GM21367 (cell line): ENCODE measurements at regions not wholly inside any gene's neighbourhood (a gene's known extent, or its start where the extent isn't known, plus 50 kb on each side); places are given as distances from the start of the nearest gene placed in this dataset.
"Not testable (repeated sequence)": the region's sequence is repeated elsewhere in the genome, so short reads cannot be mapped to it uniquely, and the experiment has no call there.

ENCODE experiments used
- ATAC-seq: cut with Tn5 transposase; IDR thresholded peaks from one replicate; pipeline ENCODE4 v1.9.1; 2021; ENCODE audit not compliant: unreplicated experiment

DNA sequence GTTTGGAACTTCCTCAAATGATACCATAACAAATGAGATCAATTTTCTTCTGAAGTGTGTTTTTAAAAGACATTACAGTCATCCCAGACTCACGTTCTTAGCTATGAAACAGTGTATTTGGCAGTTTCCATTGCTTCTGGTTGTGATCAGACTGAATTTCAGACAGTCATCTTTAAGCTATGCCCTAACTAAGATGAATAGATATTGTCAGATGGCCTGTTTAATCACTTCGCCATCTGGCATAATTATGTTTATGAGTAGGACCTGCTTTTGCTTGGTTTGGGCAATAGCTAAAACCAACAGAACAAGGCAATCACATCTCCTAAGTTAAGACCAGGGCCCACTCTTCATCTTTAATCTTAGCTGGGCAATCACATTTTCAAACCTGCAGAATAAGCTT lies 313.1 kb downstream of the SV2B start:
- no peak for ATAC-seq

DNA sequence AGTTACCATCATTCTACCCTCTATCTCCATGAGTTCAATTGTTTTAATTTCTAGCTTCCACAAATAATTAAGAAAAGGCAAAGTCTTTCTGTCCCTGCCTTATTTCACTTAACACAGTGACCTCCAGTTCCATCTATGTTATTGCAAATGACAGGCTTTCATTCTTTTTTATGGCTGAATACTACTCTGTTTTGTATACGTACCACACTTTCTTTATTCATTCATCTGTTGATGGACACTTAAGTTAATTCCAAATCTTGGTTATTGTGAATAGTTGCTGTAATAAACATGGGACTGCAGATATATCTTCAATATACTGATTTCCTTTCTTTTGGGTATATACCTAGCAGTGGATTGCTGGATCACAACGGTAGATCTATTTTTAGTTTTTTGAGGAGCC lies 314.1 kb downstream of the SV2B start:
- ATAC-seq, result no peak

DNA sequence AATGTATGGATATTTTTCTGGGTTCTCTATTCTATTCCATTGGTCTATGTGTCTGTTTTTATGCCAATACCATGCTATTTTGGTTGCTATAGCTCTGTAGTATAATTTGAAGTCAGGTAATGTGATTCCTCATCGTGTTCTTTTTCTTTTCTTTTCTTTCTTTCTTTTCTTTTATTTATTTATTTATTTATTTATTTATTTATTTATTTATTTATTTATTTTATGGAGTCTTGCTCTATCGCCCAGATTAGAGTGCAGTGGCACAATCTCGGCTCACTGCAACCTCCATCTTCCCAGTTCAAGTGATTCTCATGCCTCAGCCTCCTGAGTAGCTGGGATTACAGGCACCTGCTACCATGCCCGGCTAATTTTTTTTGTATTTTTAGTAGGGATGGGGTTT lies 315.2 kb downstream of the SV2B start:
- ATAC-seq, result not testable (repeated sequence)

GRCh38 chr15:91420689-91421088 lies 320.6 kb downstream of the SV2B start:
- ATAC-seq, result no peak

- no peak for ATAC-seq
Observed at GRCh38 chr15:91422797-91423196, 322.7 kb downstream of the SV2B start.

GRCh38 chr15:91424001-91424400 lies 323.9 kb downstream of the SV2B start:
- no peak for ATAC-seq

- ATAC-seq, result no peak
Observed at GRCh38 chr15:91426412-91426811, 326.4 kb downstream of the SV2B start.

- no peak for ATAC-seq
Observed at GRCh38 chr15:91429973-91430372, 329.9 kb downstream of the SV2B start.

GRCh38 chr15:91431041-91431715 lies 331.1 kb downstream of the SV2B start:
- no peak for ATAC-seq

DNA sequence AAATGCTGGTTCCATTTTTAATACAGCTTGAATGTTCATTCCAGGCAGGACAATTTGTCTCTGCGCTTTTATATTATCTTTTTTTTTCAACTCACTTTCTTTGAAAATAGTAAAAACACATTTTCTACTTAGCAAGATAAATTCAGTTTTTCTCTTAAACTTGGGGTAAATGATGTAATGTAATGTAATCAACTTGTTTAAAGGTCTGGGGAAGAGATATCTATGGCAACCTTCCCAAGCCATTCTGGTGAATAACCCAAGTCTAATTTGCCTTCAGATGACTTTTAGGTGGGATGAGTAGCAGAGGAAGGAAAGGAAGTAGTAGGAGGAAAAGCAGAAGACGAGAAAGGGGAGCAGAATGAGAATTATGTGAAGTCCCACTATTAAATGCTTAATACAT lies 335.1 kb downstream of the SV2B start:
- no peak for ATAC-seq

DNA sequence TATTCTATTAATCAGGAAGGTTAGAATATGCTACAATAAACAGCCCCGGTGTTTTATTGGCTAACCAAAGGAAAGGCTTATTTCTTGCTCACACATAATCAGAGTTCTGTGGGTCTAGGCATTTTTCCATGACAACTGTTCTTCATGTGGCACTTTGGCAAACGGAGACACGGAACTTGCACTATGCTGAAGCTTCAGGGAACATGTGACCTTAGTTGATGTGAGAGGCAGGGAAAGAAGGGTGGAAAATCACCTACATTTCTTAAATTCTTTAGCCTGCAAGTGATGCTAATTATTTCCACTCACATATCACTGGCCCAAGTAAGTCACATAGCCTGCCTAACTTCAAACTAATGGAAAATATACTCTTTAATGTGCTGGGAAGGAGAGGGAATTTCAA lies 344.6 kb downstream of the SV2B start:
- no peak for ATAC-seq

DNA sequence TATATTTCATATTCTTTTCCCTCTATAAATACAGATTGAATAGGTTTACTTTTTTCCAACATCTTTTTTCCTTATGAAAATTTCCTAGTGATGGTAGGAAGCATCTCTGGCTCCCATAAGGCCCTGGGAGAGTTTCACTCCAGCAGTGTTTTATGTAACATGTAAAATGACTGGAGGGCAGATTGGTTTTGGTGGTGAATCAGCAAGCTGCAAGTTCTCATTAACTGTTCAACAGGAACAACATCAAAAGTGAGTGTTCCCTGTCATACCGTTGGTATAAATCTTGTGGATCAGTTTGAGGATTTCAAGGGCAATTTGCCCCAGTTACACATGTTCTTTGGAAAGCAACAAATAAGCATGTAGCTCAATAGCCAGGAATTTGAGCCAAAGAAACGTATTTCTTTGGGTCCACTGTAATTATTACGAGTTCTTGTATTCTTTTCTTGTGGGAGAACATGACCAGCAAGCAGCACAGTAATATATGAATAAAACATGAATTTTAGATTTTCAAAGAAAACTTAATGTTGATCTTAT lies 345.7 kb downstream of the SV2B start:
- no peak for ATAC-seq

- no peak for ATAC-seq
Observed at GRCh38 chr15:91447991-91448644, 348.1 kb downstream of the SV2B start.

GRCh38 chr15:91453376-91453775 lies 353.3 kb downstream of the SV2B start:
- ATAC-seq, result not testable (repeated sequence)

- no peak for ATAC-seq
Observed at GRCh38 chr15:91456251-91456718, 356.2 kb downstream of the SV2B start.

DNA sequence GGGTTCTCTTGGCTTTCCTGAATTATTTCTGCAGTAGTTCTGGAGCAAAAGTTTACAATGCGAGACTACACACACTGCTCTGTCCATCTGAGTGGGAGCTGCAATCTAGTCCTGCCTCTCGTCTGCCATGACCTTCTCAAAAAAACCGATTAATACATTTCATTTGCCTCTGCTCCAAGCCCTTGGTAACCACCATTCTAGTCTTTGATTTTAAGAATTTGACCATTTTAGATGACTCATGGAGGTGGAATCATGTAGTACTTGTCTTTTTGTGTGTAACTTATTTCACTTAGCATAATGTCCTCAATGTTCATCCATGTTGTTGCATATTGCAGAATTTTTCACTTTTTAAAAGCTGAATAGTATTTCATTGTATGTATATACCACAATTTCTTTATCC lies 356.9 kb downstream of the SV2B start:
- no peak for ATAC-seq

- ATAC-seq, result no peak
Observed at GRCh38 chr15:91461377-91461776, 361.3 kb downstream of the SV2B start.

GRCh38 chr15:91465086-91465485 lies 365.0 kb downstream of the SV2B start:
- no peak for ATAC-seq

GRCh38 chr15:91465696-91466095 lies 365.6 kb downstream of the SV2B start:
- no peak for ATAC-seq

- ATAC-seq, result no peak
Observed at GRCh38 chr15:91468871-91469580, 369.0 kb downstream of the SV2B start.

DNA sequence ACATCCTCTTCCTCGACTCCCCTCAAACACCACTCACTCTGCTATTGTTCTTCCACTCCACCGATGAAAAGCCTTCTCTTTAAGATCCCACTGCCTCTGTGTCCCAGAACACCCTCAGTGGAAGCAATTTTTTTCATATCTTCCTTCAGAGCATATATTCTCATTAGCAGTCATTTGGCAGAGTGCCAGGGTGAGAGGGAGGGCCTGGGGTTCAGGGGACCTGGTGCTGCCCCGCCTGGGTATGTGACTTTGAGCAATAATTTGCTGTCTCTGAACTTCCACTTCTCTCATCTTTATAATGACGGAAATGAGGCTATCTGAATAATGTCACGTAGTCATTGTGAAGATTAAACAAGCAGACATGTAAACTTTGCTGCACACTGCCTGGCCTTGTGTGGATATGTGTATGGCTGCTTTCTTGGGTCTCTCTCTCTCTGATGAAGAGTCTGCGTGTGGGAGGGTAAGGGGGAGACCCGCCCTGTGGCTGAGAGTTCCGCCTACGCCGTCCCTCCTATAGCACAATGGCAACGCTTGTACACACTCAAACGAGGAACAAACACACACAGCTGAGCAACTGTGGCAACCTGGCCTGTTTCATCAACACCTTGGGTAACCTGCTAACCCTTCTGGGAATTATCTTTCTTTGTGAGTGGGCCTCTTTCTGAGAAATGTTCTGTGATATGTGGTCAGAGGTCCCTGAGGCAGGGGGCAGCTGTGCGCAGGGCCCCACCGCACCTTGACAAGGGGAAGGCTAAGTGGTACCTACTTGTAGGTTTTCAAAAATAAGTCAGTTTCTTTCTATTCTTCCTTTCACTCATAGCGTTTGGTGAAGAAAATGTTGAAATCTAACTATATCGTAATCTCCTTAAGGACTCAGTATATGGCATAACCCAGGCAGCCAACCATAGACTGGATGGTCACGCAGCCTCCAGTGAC lies 369.8 kb downstream of the SV2B start:
- no peak for ATAC-seq
